ENCODE measurements at regions not wholly inside any gene's neighbourhood (a gene's known extent, or its start where the extent isn't known, plus 50 kb on each side); places are given as distances from the start of the nearest gene placed in this dataset.

DNA sequence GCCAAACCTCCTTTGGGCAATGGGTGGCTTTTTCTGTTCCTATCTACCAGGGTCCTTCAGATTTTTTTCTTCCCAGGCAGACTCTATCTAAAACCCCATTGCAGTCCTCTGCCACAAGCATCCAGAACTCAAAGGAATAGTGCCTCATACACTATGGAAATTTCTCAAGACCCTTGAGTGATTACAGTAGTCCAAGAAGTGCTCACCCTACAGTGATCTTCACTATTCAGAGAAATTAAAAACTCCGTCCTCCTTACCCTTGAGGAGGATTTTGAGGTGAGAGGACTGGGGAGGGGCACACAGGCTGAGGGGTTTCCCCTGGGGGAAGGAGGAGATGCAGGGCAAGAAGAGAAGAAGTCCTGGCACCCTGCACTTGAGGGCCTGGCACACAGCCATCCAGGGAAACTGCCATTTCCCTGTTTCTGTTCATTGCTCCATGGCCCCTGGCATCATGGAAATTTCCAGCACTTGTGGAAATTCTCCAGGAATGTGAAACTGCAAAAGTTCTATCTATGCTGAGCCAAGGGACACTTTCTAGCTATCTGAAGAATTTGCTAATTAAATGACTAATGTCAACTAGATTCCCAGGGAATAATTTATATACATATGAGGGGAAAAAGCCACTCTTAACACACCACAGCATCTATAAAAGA is 102.5 kb upstream of the ATP1B1 start:
- intact Hi-C loops (cut with micrococcal nuclease; ENCODE audit: unreplicated experiment): loop anchor here (10.0 kb wide), 1 partner anchor 341 kb away; no protein-coding TSS in a partner anchor
- no peaks in the 10 kb centered on the region for H3K4me1 ChIP-seq (ENCODE audit: insufficient read depth, low read length, poor library complexity, severe bottlenecking)
- CTCF ChIA-PET (ENCODE audit: unreplicated experiment): no interaction called here
- BruUV-seq (replicated peaks): no TSS peak
- no peaks in the 10 kb centered on the region for H3K79me2 ChIP-seq (ENCODE audit: insufficient read depth, low read depth, low read length)
- H3K4me3 ChIP-seq (ENCODE audit: low read depth, low read length, poor library complexity, severe bottlenecking): no peak overlapping the region
- no peak overlapping the region for H2AFZ ChIP-seq (ENCODE audit: low read length)
- H3K27ac ChIP-seq (ENCODE audit: low read depth, low read length, poor library complexity, severe bottlenecking): no peak overlapping the region
- DNase-seq (ENCODE audit: low spot score): no peak
- no peaks in the 10 kb centered on the region for H3K9me2 ChIP-seq (ENCODE audit: insufficient read depth, low read length)
- H3K4me2 ChIP-seq (ENCODE audit: low read length): no peak overlapping the region
- TF ChIP-seq, protein P1, sequence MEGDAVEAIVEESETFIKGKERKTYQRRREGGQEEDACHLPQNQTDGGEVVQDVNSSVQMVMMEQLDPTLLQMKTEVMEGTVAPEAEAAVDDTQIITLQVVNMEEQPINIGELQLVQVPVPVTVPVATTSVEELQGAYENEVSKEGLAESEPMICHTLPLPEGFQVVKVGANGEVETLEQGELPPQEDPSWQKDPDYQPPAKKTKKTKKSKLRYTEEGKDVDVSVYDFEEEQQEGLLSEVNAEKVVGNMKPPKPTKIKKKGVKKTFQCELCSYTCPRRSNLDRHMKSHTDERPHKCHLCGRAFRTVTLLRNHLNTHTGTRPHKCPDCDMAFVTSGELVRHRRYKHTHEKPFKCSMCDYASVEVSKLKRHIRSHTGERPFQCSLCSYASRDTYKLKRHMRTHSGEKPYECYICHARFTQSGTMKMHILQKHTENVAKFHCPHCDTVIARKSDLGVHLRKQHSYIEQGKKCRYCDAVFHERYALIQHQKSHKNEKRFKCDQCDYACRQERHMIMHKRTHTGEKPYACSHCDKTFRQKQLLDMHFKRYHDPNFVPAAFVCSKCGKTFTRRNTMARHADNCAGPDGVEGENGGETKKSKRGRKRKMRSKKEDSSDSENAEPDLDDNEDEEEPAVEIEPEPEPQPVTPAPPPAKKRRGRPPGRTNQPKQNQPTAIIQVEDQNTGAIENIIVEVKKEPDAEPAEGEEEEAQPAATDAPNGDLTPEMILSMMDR (conservative IDR thresholded peaks at IDR 0.05; ENCODE audit: low read length): no peak
- no peak for TF ChIP-seq EZH2phosphoT487 (IDR thresholded peaks at IDR 0.05; ENCODE audit: borderline replicate concordance, low read depth, low read length)
- POLR2A ChIA-PET: no interaction called here
- no peaks in the 10 kb centered on the region for H3K36me3 ChIP-seq (ENCODE audit: insufficient read depth, low read length)
- H4K20me1 ChIP-seq (ENCODE audit: insufficient read depth, low read length): no peaks in the 10 kb centered on the region
- H3K9me3 ChIP-seq (ENCODE audit: low read length): no peaks in the 10 kb centered on the region

DNA sequence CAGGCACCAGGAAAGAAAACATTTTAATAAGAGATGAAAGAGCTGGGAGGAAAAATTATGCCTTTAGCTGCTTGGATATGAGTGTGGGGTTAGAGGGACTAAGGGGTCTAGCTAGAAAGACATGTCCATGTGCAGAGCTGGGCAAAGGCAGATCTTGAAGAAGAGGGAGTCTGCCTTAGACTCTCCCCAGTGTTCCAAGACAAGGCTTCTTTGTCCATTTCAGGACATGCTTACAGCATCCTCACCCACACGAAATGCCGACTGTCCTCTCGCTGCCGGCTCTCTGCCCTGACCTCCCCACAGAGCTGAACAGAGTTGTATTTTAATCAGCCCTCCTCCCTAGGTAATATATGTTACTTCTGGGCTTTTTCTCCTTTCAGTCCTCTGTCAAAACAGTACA is 100.7 kb upstream of the ATP1B1 start:
- Histone ChIP-seq H3K36me3 (ENCODE audit: insufficient read depth, low read length) (no peaks in the 10 kb centered on the region), H3K4me3 (ENCODE audit: low read depth, low read length, poor library complexity, severe bottlenecking) (no peak overlapping the region), H3K4me1 (ENCODE audit: insufficient read depth, low read length, poor library complexity, severe bottlenecking) (no peaks in the 10 kb centered on the region), H3K79me2 (ENCODE audit: insufficient read depth, low read depth, low read length) (no peaks in the 10 kb centered on the region), H2AFZ (ENCODE audit: low read length) (no peak overlapping the region), H3K4me2 (ENCODE audit: low read length) (no peak overlapping the region), H3K27ac (ENCODE audit: low read depth, low read length, poor library complexity, severe bottlenecking) (no peak overlapping the region), H3K9me3 (ENCODE audit: low read length) (no peaks in the 10 kb centered on the region), H4K20me1 (ENCODE audit: insufficient read depth, low read length) (no peaks in the 10 kb centered on the region), H3K9me2 (ENCODE audit: insufficient read depth, low read length) (no peaks in the 10 kb centered on the region)
- BruUV-seq (replicated peaks): no TSS peak
- DNase-seq (ENCODE audit: low spot score): no peak
- ChIA-PET POLR2A (no interaction called here), CTCF (ENCODE audit: unreplicated experiment) (no interaction called here)
- intact Hi-C loops (cut with micrococcal nuclease; ENCODE audit: unreplicated experiment): loop anchor here (10.0 kb wide), 1 partner anchor 339 kb away; no protein-coding TSS in a partner anchor
- TF ChIP-seq EZH2phosphoT487 (IDR thresholded peaks at IDR 0.05; ENCODE audit: borderline replicate concordance, low read depth, low read length): no peak
- TF ChIP-seq, protein P1 (conservative IDR thresholded peaks at IDR 0.05; ENCODE audit: low read length): no peak

DNA sequence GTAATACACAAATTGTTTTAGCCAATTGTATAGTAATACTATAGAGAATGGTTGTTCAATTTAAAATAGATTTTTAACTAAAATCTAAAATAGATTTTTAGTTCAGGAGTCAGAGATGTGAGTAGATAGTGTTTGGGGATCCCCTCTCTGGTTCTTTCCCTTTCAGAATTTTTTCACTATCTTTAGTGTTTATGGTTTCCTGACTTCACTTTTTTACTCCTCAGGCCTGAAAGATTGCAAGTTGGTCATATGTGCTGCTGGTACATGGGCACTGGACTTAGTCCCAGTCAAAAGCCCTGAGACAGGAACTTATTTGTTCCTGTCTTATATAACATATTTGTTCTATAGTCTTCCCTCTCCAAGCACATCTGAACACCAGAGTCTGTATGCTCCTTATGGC is 96.8 kb upstream of the ATP1B1 start:
- H3K4me1 ChIP-seq (ENCODE audit: insufficient read depth, low read length, poor library complexity, severe bottlenecking): no peaks in the 10 kb centered on the region
- DNase-seq (ENCODE audit: low spot score): no peak
- TF ChIP-seq, protein P1 (conservative IDR thresholded peaks at IDR 0.05; ENCODE audit: low read length): no peak
- TF ChIP-seq EZH2phosphoT487 (IDR thresholded peaks at IDR 0.05; ENCODE audit: borderline replicate concordance, low read depth, low read length): no peak
- no peak overlapping the region for H3K4me3 ChIP-seq (ENCODE audit: low read depth, low read length, poor library complexity, severe bottlenecking)
- no peaks in the 10 kb centered on the region for H4K20me1 ChIP-seq (ENCODE audit: insufficient read depth, low read length)
- ChIA-PET POLR2A (interaction anchor here (0.7 kb wide), 1 partner anchor 400 kb away, joined by 3 read pairs; no protein-coding TSS in a partner anchor), CTCF (ENCODE audit: unreplicated experiment) (no interaction called here)
- no peak overlapping the region for H2AFZ ChIP-seq (ENCODE audit: low read length)
- H3K27ac ChIP-seq (ENCODE audit: low read depth, low read length, poor library complexity, severe bottlenecking): no peak overlapping the region
- intact Hi-C loops (cut with micrococcal nuclease; ENCODE audit: unreplicated experiment): loop anchor here (10.0 kb wide), 1 partner anchor 335 kb away; no protein-coding TSS in a partner anchor
- no TSS peak for BruUV-seq (replicated peaks)
- H3K79me2 ChIP-seq (ENCODE audit: insufficient read depth, low read depth, low read length): no peaks in the 10 kb centered on the region
- no peaks in the 10 kb centered on the region for H3K9me3 ChIP-seq (ENCODE audit: low read length)
- no peak overlapping the region for H3K4me2 ChIP-seq (ENCODE audit: low read length)
- H3K36me3 ChIP-seq (ENCODE audit: insufficient read depth, low read length): no peaks in the 10 kb centered on the region
- H3K9me2 ChIP-seq (ENCODE audit: insufficient read depth, low read length): no peaks in the 10 kb centered on the region
